ENCODE measurements at regions not wholly inside any gene's neighbourhood (a gene's known extent, or its start where the extent isn't known, plus 50 kb on each side); places are given as distances from the start of the nearest gene placed in this dataset.

- TF ChIP-seq CTCF (IDR thresholded peaks at IDR 0.05): no peak
- no peak for TF ChIP-seq POLR2A (IDR thresholded peaks at IDR 0.05)
- no peak for TF ChIP-seq EP300 (IDR thresholded peaks at IDR 0.05)
Observed at GRCh38 chr9:80842389-80842788, 847.0 kb downstream of the TLE1 start.
